ENCODE measurements at regions not wholly inside any gene's neighbourhood (a gene's known extent, or its start where the extent isn't known, plus 50 kb on each side); places are given as distances from the start of the nearest gene placed in this dataset.
"Not testable (repeated sequence)": the region's sequence is repeated elsewhere in the genome, so short reads cannot be mapped to it uniquely, and the experiment has no call there.

- not testable (repeated sequence) for DNase-seq (ENCODE audit: low spot score)
These were observed 470.0 kb upstream of the DIAPH2 start for GRCh38 chrX:96214681-96215080.

- no peak for DNase-seq (ENCODE audit: low spot score)
These were observed 460.4 kb upstream of the DIAPH2 start for GRCh38 chrX:96224279-96224678.

GRCh38 chrX:96244955-96245354, 439.7 kb upstream of the DIAPH2 start:
- no peak for DNase-seq (ENCODE audit: low spot score)

- DNase-seq (ENCODE audit: low spot score): no peak
These were observed 438.2 kb upstream of the DIAPH2 start for GRCh38 chrX:96246436-96246835.

All from cerebellar cortex (tissue), 1 donor.